NCI-H748 treated with DMSO at 0.1 percent for 48 hours (cell line): ENCODE measurements at regions not wholly inside any gene's neighbourhood (a gene's known extent, or its start where the extent isn't known, plus 50 kb on each side); places are given as distances from the start of the nearest gene placed in this dataset.
"Not testable (repeated sequence)": the region's sequence is repeated elsewhere in the genome, so short reads cannot be mapped to it uniquely, and the experiment has no call there.

Experiments
- DNase-seq: peaks from one replicate; lab custom pipeline; 2025; lab: John Stamatoyannopoulos, UW

DNA sequence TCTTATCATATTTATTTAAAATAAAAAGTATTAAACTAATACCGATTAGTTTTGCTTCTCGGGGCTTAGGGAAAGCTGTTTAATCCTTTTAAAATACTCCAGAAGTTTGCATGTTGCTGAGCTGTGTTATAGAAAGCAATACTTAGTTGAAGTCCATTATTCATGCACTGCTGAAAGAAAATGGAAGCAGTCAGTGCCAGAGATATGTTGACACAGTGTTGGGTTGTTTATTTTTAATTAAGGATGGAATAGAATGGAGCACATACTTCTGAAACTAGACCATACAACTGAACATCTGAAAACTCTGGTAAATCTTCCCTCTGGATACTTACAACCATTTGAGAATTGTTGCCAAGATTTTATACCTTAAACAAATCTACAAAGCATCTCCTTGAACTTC, 282.7 kb upstream of the CCDC179 start:
- DNase-seq = no peak

DNA sequence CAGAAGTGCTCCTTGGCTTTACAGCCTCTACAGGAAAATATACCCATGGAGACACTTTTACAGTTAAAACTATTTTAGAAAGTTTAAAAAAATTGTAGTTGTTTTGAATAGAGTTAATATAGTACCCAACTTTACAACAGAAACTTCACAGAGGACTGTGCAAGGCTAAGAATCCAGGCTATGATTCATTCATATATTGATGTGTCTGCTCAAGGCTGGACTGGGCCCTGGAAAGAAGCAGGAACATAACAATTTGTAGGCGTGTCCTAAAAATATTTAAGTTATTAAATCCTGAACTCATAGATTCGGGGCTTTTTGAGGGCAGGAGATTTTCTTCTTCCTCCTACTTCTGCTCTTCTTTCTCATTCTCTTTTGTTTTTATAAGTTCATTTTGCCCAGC, 291.5 kb upstream of the CCDC179 start:
- no peak for DNase-seq

GRCh38 chr11:23155503-23155902, 295.2 kb upstream of the CCDC179 start:
- no peak for DNase-seq

- DNase-seq = no peak
Observed at GRCh38 chr11:23164022-23164421, 303.7 kb upstream of the CCDC179 start.

DNA sequence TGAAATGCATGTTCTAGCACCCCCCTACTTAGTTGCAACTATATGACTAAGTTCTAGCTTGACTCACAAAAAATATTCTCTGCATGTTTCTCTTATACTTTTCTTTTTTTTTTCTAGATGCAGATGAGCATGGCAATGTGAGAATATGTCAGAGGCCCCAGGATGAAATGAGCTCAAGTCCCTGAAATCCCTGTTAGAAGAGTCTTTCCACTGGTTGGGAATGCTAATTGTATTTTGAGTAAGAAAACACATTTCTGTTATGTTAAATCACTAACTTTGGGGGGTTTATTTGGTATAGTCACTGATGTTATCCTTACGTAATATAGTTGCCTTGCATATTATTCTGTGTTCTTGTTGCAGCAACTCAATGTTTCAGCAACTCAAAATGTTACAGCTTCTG, 306.1 kb upstream of the CCDC179 start:
- DNase-seq = no peak

GRCh38 chr11:23179609-23180008, 319.3 kb upstream of the CCDC179 start:
- no peak for DNase-seq

GRCh38 chr11:23181022-23181807, 320.9 kb upstream of the CCDC179 start:
- no peak for DNase-seq

GRCh38 chr11:23192256-23192655, 332.0 kb upstream of the CCDC179 start:
- DNase-seq = no peak

- DNase-seq = no peak
Observed at GRCh38 chr11:23201936-23202522, 341.8 kb upstream of the CCDC179 start.

GRCh38 chr11:23202611-23203010, 342.3 kb upstream of the CCDC179 start:
- no peak for DNase-seq

DNA sequence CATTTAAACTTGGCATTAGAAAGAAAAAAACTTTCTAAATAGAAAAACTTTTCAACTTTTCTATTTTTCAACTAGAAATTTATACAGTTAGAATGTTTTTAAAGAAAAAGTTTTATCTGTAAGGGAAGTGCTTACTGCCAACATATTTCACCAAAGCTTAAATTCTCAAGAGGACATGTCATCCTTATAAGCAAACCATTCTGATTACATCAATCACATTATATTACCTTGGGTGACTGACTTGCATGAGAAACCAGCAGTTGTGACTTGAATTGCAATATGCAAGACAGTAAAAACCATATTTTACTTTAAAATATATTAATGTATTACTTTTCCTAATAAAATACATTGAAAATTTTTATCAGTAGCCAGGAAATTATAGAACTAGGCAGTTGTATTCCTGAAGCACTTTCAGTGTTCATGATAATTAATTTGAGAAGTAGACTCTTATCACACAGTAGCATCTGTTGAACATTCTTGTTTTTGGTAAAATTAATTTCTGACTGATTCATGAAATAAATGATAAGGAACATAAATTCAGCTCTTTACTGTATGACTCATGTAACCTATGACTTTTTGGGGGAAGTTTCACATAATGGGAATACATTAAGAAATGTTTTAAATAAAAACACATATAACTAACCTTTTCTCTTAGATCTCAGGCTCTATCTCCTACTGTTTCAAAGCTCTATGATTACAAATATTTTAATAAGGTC, 345.0 kb upstream of the CCDC179 start:
- DNase-seq = no peak

DNA sequence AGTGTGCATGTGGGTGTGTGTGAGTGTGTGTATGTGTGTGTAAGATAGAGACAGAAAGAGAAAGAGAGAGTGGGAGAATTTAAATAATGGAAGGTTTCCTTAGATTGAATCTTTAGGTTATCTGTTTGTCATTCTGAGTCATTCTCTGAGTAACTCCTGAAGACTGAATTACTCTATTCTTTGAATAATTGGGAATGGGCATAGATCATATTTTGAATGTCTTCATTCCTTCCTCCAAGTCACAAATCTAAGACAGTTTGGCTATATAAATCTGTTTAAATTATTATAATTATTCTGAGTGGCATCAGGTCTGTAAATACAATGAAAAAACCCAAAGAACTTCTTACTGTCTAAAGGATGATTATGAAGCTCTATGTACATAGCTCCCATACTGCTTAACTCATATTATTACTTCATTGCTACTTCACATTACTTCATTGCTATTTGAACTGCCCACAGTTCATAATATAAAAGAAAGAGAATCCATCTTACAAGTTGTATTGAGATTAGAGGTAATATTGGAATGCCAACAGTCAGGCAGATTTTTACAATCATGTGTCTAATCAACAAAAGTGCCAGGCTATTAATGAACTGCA, 346.6 kb upstream of the CCDC179 start:
- no peak for DNase-seq

GRCh38 chr11:23211221-23211620, 350.9 kb upstream of the CCDC179 start:
- DNase-seq = no peak

DNA sequence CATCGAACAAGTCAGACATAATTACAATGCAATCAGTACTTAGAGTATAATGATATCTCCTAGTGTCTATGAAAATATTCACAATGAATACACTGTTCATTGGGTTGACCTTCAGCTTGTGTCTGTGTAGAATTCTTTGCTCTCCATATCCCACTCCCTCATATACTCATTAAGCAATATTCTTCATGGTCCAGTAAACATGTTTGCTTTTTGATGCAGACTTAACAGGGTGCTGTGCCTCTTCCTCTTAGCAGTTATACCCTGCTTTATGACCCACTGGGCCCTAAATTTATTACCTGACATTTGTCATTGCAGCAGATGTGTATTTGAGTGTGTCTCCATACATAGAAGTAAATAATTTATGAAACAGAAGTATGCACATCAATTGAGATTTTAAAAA, 352.5 kb upstream of the CCDC179 start:
- no peak for DNase-seq

- no peak for DNase-seq
Observed at GRCh38 chr11:23217072-23217471, 356.8 kb upstream of the CCDC179 start.

GRCh38 chr11:23220086-23220485, 359.8 kb upstream of the CCDC179 start:
- DNase-seq = not testable (repeated sequence)

GRCh38 chr11:23221366-23221765, 361.1 kb upstream of the CCDC179 start:
- no peak for DNase-seq

- no peak for DNase-seq
Observed at GRCh38 chr11:23226331-23227077, 366.2 kb upstream of the CCDC179 start.

DNA sequence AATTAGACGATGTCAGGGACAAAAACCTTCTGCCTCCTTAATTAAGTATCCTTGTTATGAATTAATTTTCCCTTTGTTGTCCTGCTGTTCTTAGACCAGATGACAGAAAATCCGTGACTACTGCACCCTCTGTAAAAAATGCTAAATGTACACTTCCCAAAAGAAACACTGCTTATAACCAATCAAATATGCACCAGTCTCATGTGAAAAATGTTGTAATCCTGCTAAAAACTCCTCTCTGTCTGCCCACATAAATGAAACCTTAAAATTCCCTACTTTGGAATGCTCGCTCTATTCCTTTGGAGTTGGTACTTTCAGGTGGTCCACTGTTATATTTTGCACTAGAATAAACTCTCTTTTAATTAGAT, 366.8 kb upstream of the CCDC179 start:
- no peak for DNase-seq

GRCh38 chr11:23232652-23233051, 372.4 kb upstream of the CCDC179 start:
- DNase-seq = no peak

GRCh38 chr11:23233075-23233474, 372.8 kb upstream of the CCDC179 start:
- no peak for DNase-seq
